ENCODE measurements at regions not wholly inside any gene's neighbourhood (a gene's known extent, or its start where the extent isn't known, plus 50 kb on each side); places are given as distances from the start of the nearest gene placed in this dataset.

GRCh38 chr2:35931626-35932025, 424.0 kb upstream of the CRIM1 start:
- Histone ChIP-seq H3K36me3 (ENCODE audit: insufficient read depth, low read length) (no peaks in the 10 kb centered on the region), H3K27me3 (ENCODE audit: control insufficient read depth in 1 of 2, insufficient read depth in 2 of 2, low read length in 2 of 2) (no peaks in the 10 kb centered on the region), H3K4me3 (ENCODE audit: low read length) (no peak overlapping the region), H3K27ac (ENCODE audit: low read depth in 1 of 2, low read length in 2 of 2) (no peak overlapping the region), H3K4me1 (ENCODE audit: insufficient read depth, low read length) (no peaks in the 10 kb centered on the region), H3K9me3 (ENCODE audit: control insufficient read depth in 1 of 2, insufficient read depth in 1 of 2, low read length in 2 of 2) (no peaks in the 10 kb centered on the region)
- intact Hi-C loops (cut with DNase I, micrococcal nuclease): no loop called here
- no peak overlapping the region for H3K27ac Mint-ChIP-seq
- DNase-seq: no peak
- TF ChIP-seq CTCF (IDR thresholded peaks at IDR 0.05): no peak
- ChIA-PET POLR2A (no interaction called here), CTCF (no interaction called here)
- no peaks in the 10 kb centered on the region for H3K9me3 Mint-ChIP-seq
- no peaks in the 10 kb centered on the region for H3K36me3 Mint-ChIP-seq (ENCODE audit: low read depth)
- H3K4me3 Mint-ChIP-seq: no peak overlapping the region
- ATAC-seq (ENCODE audit: poor library complexity): no peak
- H3K4me1 Mint-ChIP-seq (ENCODE audit: low read depth): no peaks in the 10 kb centered on the region
- peaks cover 32% of the 10 kb centered on the region for H3K27me3 Mint-ChIP-seq

- Mint-ChIP-seq H3K9me3 (no peaks in the 10 kb centered on the region), H3K4me3 (no peak overlapping the region), H3K4me1 (ENCODE audit: low read depth) (no peaks in the 10 kb centered on the region), H3K36me3 (ENCODE audit: low read depth) (no peaks in the 10 kb centered on the region), H3K27me3 (peaks cover 32% of the 10 kb centered on the region), H3K27ac (no peak overlapping the region)
- H3K27me3 ChIP-seq (ENCODE audit: control insufficient read depth in 1 of 2, insufficient read depth in 2 of 2, low read length in 2 of 2): no peaks in the 10 kb centered on the region
- no peaks in the 10 kb centered on the region for H3K4me1 ChIP-seq (ENCODE audit: insufficient read depth, low read length)
- no peak overlapping the region for H3K27ac ChIP-seq (ENCODE audit: low read depth in 1 of 2, low read length in 2 of 2)
- DNase-seq (no peak), ATAC-seq (ENCODE audit: poor library complexity) (no peak)
- no peaks in the 10 kb centered on the region for H3K36me3 ChIP-seq (ENCODE audit: insufficient read depth, low read length)
- ChIA-PET CTCF (no interaction called here), POLR2A (no interaction called here)
- H3K9me3 ChIP-seq (ENCODE audit: control insufficient read depth in 1 of 2, insufficient read depth in 1 of 2, low read length in 2 of 2): no peaks in the 10 kb centered on the region
- intact Hi-C loops (cut with DNase I, micrococcal nuclease): no loop called here
- H3K4me3 ChIP-seq (ENCODE audit: low read length): no peak overlapping the region
- no peak for TF ChIP-seq CTCF (IDR thresholded peaks at IDR 0.05)
Measured at GRCh38 chr2:35931115-35931514, 424.5 kb upstream of the CRIM1 start.

DNA sequence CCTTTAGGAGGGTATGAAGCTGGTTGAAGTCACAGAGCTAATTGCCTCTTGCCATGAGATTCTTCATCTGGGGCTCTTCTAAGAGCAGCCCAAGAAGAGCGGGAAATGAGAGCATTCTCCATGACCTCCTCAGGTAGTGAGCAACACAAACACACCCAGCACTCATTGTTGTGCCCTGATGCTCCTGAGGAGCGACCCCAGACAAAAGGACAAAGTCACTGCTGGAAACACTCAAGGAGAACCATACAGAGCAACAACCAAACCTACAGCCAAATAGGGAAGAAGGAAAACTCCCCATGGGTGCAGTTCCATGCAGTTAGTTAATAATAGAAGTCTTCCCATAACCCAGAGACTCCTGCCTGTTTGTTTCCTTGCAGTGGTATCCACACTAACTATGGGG, 426.0 kb upstream of the CRIM1 start:
- no peak overlapping the region for H3K4me3 ChIP-seq (ENCODE audit: low read length)
- H3K9me3 Mint-ChIP-seq: no peaks in the 10 kb centered on the region
- peaks cover 24% of the 10 kb centered on the region for H3K27me3 Mint-ChIP-seq
- H3K36me3 ChIP-seq (ENCODE audit: insufficient read depth, low read length): no peaks in the 10 kb centered on the region
- ChIA-PET POLR2A (no interaction called here), CTCF (no interaction called here)
- intact Hi-C loops (cut with DNase I, micrococcal nuclease): no loop called here
- ATAC-seq (ENCODE audit: poor library complexity) (no peak), DNase-seq (no peak)
- no peaks in the 10 kb centered on the region for H3K4me1 Mint-ChIP-seq (ENCODE audit: low read depth)
- TF ChIP-seq CTCF (IDR thresholded peaks at IDR 0.05): no peak
- no peak overlapping the region for H3K27ac Mint-ChIP-seq
- H3K4me3 Mint-ChIP-seq: no peak overlapping the region
- no peaks in the 10 kb centered on the region for H3K27me3 ChIP-seq (ENCODE audit: control insufficient read depth in 1 of 2, insufficient read depth in 2 of 2, low read length in 2 of 2)
- H3K36me3 Mint-ChIP-seq (ENCODE audit: low read depth): no peaks in the 10 kb centered on the region
- H3K4me1 ChIP-seq (ENCODE audit: insufficient read depth, low read length): no peaks in the 10 kb centered on the region
- H3K9me3 ChIP-seq (ENCODE audit: control insufficient read depth in 1 of 2, insufficient read depth in 1 of 2, low read length in 2 of 2): no peaks in the 10 kb centered on the region
- H3K27ac ChIP-seq (ENCODE audit: low read depth in 1 of 2, low read length in 2 of 2): no peak overlapping the region

Data from CD4-positive, alpha-beta T cell (primary cell).